ENCODE measurements at regions not wholly inside any gene's neighbourhood (a gene's known extent, or its start where the extent isn't known, plus 50 kb on each side); places are given as distances from the start of the nearest gene placed in this dataset.

DNA sequence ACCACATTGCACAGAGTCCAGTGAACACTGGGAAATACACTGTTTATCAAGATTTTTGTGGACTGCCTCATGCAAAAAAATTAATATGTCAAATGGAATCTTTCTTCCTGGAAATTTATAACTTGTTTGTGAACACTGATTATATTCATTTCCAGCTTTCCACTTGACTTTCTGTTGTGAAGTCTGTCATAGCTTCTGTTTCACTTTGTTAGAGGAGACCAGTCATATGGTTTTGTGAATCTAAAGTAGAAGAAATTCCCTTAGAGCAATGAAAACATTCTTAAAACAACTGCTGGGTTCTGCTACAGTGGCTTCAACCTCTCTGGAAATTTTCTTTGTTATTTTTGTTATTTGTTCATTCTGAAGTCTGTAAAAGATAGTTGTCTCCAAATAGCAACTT, 349.5 kb upstream of the NFE2L3 start:
- TF ChIP-seq SPI1 (IDR thresholded peaks at IDR 0.05; ENCODE audit: borderline replicate concordance, low read depth) (no peak), POLR2AphosphoS5 (IDR thresholded peaks at IDR 0.05; ENCODE audit: low read depth) (no peak), CTCF (IDR thresholded peaks at IDR 0.05; ENCODE audit: insufficient read depth, low read length) (no peak), GABPA (IDR thresholded peaks at IDR 0.05; ENCODE audit: low read depth) (no peak), REST (IDR thresholded peaks at IDR 0.05; ENCODE audit: insufficient replicate concordance, low read depth) (no peak)
- peaks cover 2% of the 10 kb centered on the region for H3K27me3 ChIP-seq (ENCODE audit: insufficient read depth, poor library complexity, severe bottlenecking)
- H3K27ac ChIP-seq (replicated peaks): no peak overlapping the region
- no peak overlapping the region for H3K4me3 ChIP-seq (replicated peaks; ENCODE audit: insufficient read depth, low read length)
- DNase-seq (ENCODE audit: low read depth in 1 of 2, low spot score in 1 of 2): no peak

DNA sequence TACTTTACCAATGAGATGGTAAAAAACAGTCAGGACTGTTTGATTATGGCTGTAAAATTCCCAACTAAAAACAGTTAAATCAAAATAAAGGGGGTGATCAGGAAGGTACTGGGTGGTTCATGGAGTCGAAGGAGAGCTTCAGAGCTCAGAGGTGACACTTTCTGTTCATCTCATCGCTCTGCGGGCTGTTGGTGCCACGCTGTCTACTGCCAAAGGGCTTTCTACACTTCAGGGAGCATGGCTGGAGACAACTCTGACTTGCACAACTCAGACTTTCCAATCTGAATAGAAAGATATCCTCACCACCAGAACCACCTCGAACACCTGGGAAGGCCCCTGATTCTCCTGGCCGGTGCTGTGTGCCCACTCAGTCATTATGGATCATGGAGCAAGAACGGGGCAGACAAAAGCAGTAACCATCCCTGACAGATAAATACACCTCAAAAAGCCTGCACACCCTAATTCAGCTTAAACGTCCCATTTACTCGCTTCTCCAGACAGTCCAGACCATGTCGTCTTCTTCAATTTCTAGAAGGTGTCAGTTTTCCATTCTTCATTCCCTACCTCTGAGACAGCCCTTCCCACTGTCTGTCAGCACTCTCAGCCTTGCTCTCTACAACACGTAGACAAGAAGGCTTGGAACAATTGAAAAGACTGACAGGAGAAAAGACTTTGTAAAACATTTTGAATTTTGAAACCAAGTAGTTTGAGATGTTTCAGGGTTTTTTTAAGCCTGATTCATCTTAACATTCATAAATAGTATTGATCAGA, 348.7 kb upstream of the NFE2L3 start:
- Histone ChIP-seq H3K27ac (replicated peaks) (no peak overlapping the region), H3K27me3 (ENCODE audit: insufficient read depth, poor library complexity, severe bottlenecking) (peaks cover 2% of the 10 kb centered on the region), H3K4me3 (replicated peaks; ENCODE audit: insufficient read depth, low read length) (no peak overlapping the region)
- TF ChIP-seq POLR2AphosphoS5 (IDR thresholded peaks at IDR 0.05; ENCODE audit: low read depth): no peak
- no peak for TF ChIP-seq GABPA (IDR thresholded peaks at IDR 0.05; ENCODE audit: low read depth)
- TF ChIP-seq CTCF (IDR thresholded peaks at IDR 0.05; ENCODE audit: insufficient read depth, low read length): no peak
- TF ChIP-seq SPI1 (IDR thresholded peaks at IDR 0.05; ENCODE audit: borderline replicate concordance, low read depth): no peak
- TF ChIP-seq REST (IDR thresholded peaks at IDR 0.05; ENCODE audit: insufficient replicate concordance, low read depth): no peak
- no peak for DNase-seq (ENCODE audit: low read depth in 1 of 2, low spot score in 1 of 2)

- no peak overlapping the region for H3K27ac ChIP-seq (replicated peaks)
- H3K4me3 ChIP-seq (replicated peaks; ENCODE audit: insufficient read depth, low read length): no peak overlapping the region
- DNase-seq (ENCODE audit: low read depth in 1 of 2, low spot score in 1 of 2): no peak
- TF ChIP-seq CTCF (IDR thresholded peaks at IDR 0.05; ENCODE audit: insufficient read depth, low read length) (no peak), POLR2AphosphoS5 (IDR thresholded peaks at IDR 0.05; ENCODE audit: low read depth) (no peak), SPI1 (IDR thresholded peaks at IDR 0.05; ENCODE audit: borderline replicate concordance, low read depth) (no peak), REST (IDR thresholded peaks at IDR 0.05; ENCODE audit: insufficient replicate concordance, low read depth) (no peak), GABPA (IDR thresholded peaks at IDR 0.05; ENCODE audit: low read depth) (no peak)
- H3K27me3 ChIP-seq (ENCODE audit: insufficient read depth, poor library complexity, severe bottlenecking): peaks cover 2% of the 10 kb centered on the region
Measured at GRCh38 chr7:25804154-25804553, 347.8 kb upstream of the NFE2L3 start.

All from HL-60 (cell line).